ENCODE measurements at regions not wholly inside any gene's neighbourhood (a gene's known extent, or its start where the extent isn't known, plus 50 kb on each side); places are given as distances from the start of the nearest gene placed in this dataset.

GRCh38 chr13:69315039-69315438 lies 792.6 kb upstream of the ATXN8OS start:
- no peak for TF ChIP-seq EZH2 (IDR thresholded peaks at IDR 0.05; ENCODE audit: borderline replicate concordance, control insufficient read depth, low read depth, low read length)
- TF ChIP-seq RUNX3 (IDR thresholded peaks at IDR 0.05; ENCODE audit: low read length), result no peak
- no peak for TF ChIP-seq TCF3 (IDR thresholded peaks at IDR 0.05; ENCODE audit: borderline replicate concordance, insufficient read depth, low read depth, low read length)
- TF ChIP-seq CHD1 (IDR thresholded peaks at IDR 0.05; ENCODE audit: low read depth, low read length), result no peak
- TF ChIP-seq HDAC2 (IDR thresholded peaks at IDR 0.05), result no peak
- no peak for TF ChIP-seq DPF2 (IDR thresholded peaks at IDR 0.05)
- no peak for TF ChIP-seq SIN3A (IDR thresholded peaks at IDR 0.05; ENCODE audit: low read depth, low read length)
- TF ChIP-seq SUZ12 (IDR thresholded peaks at IDR 0.05; ENCODE audit: unreplicated experiment), result no peak
- TF ChIP-seq LARP7 (IDR thresholded peaks at IDR 0.05), result no peak
- Histone ChIP-seq H3K9me3 (replicated peaks; ENCODE audit: control insufficient read depth, insufficient read depth, low read length) (no peaks in the 10 kb centered on the region), H3K4me2 (ENCODE audit: control insufficient read depth, insufficient read depth) (no peak overlapping the region), H2AFZ (ENCODE audit: control insufficient read depth, low read depth, low read length) (no peak overlapping the region), H3K4me3 (no peak overlapping the region), H3K79me2 (ENCODE audit: control insufficient read depth, insufficient read depth, low read length) (no peaks in the 10 kb centered on the region), H4K20me1 (ENCODE audit: control insufficient read depth, insufficient read depth) (no peaks in the 10 kb centered on the region), H3K9ac (ENCODE audit: control insufficient read depth, insufficient read depth, low read length) (no peak overlapping the region), H3K27me3 (replicated peaks in 1 of 2; ENCODE audit: control insufficient read depth in 2 of 2, insufficient read depth in 2 of 2, low read length in 1 of 2) (no peaks in the 10 kb centered on the region), H3K36me3 (ENCODE audit: control insufficient read depth in 2 of 2, insufficient read depth in 2 of 2, low read length in 1 of 2) (no peaks in the 10 kb centered on the region), H3K4me1 (ENCODE audit: control insufficient read depth, insufficient read depth, low read length) (no peaks in the 10 kb centered on the region), H3K27ac (ENCODE audit: control insufficient read depth, insufficient read depth) (no peak overlapping the region)
- 0% methylated on average over 3 of the region's 3 CpGs for WGBS (ENCODE audit: insufficient coverage, insufficient replicate concordance, low lambda C conversion rate, missing lambda C conversion rate)
- ChIA-PET SMC1A (ENCODE audit: uncharacterized antibody, unreplicated experiment) (interaction anchor here (0.9 kb wide), 1 partner anchor 11 kb away, joined by 3 read pairs; no protein-coding TSS in a partner anchor), POLR2A (no interaction called here), CTCF (interaction anchor here (1.6 kb wide), 1 partner anchor 10 kb away, joined by 3 read pairs; no protein-coding TSS in a partner anchor), RAD21 (ENCODE audit: unreplicated experiment) (no interaction called here)
- intact Hi-C loops (cut with micrococcal nuclease; ENCODE audit: unreplicated experiment) (no loop called here), in situ Hi-C loops (cut with MboI) (no loop called here)
- FAIRE-seq (no peak), DNase-seq (ENCODE audit: low read depth, low spot score) (no peak), ATAC-seq (no peak)
- BruUV-seq (replicated peaks), result no TSS peak

DNA sequence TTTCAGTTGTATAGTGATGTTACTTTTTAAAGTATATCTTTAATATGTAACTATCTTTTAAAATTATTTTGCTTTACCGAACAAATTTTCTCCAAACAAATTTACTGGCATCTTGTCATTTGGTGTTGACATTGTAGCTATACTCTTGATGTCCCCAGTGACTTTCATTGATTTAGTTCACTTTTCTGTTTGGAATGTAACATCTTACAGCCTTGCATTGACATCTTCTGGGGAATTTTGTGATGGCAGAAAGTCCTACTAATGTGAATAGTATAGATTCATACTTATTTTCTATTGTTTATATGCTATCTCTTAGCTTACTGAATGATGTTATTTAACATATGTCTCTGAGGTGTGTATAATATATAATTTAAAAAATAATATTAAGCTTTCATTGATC lies 800.9 kb upstream of the ATXN8OS start:
- H3K4me2 ChIP-seq (ENCODE audit: control insufficient read depth, insufficient read depth), result no peak overlapping the region
- H4K20me1 ChIP-seq (ENCODE audit: control insufficient read depth, insufficient read depth), result no peaks in the 10 kb centered on the region
- H3K27me3 ChIP-seq (replicated peaks in 1 of 2; ENCODE audit: control insufficient read depth in 2 of 2, insufficient read depth in 2 of 2, low read length in 1 of 2), result no peaks in the 10 kb centered on the region
- SMC1A ChIA-PET (ENCODE audit: uncharacterized antibody, unreplicated experiment), result interaction anchor here (0.7 to 1.3 kb wide), 4 partner anchors 11 to 214 kb away, joined by 3 to 4 read pairs (median 4); no protein-coding TSS in a partner anchor
- no peaks in the 10 kb centered on the region for H3K4me1 ChIP-seq (ENCODE audit: control insufficient read depth, insufficient read depth, low read length)
- ATAC-seq (no peak), DNase-seq (ENCODE audit: low read depth, low spot score) (no peak), FAIRE-seq (no peak)
- in situ Hi-C loops (cut with MboI), result no loop called here
- intact Hi-C loops (cut with micrococcal nuclease; ENCODE audit: unreplicated experiment), result no loop called here
- POLR2A ChIA-PET, result no interaction called here
- no peak overlapping the region for H3K9ac ChIP-seq (ENCODE audit: control insufficient read depth, insufficient read depth, low read length)
- H3K27ac ChIP-seq (ENCODE audit: control insufficient read depth, insufficient read depth), result no peak overlapping the region
- H3K36me3 ChIP-seq (ENCODE audit: control insufficient read depth in 2 of 2, insufficient read depth in 2 of 2, low read length in 1 of 2), result no peaks in the 10 kb centered on the region
- no peak overlapping the region for H3K4me3 ChIP-seq
- no TSS peak for BruUV-seq (replicated peaks)
- RAD21 ChIA-PET (ENCODE audit: unreplicated experiment), result no interaction called here
- H3K79me2 ChIP-seq (ENCODE audit: control insufficient read depth, insufficient read depth, low read length), result no peaks in the 10 kb centered on the region
- CTCF ChIA-PET, result no interaction called here
- H2AFZ ChIP-seq (ENCODE audit: control insufficient read depth, low read depth, low read length), result no peak overlapping the region
- 6% methylated on average over 1 of the region's 1 CpG for WGBS (ENCODE audit: insufficient coverage, insufficient replicate concordance, low lambda C conversion rate, missing lambda C conversion rate)
- H3K9me3 ChIP-seq (replicated peaks; ENCODE audit: control insufficient read depth, insufficient read depth, low read length), result no peaks in the 10 kb centered on the region
- no peak for TF ChIP-seq SIX5 (IDR thresholded peaks at IDR 0.05; ENCODE audit: low read depth, low read length, severe bottlenecking)
